Subcutaneous abdominal adipose tissue (tissue), 5 donors: ENCODE measurements at regions not wholly inside any gene's neighbourhood (a gene's known extent, or its start where the extent isn't known, plus 50 kb on each side); places are given as distances from the start of the nearest gene placed in this dataset.

ENCODE experiments used
- H3K27ac ChIP-seq: one replicate; pipeline ENCODE4 v1.7.0; 2013; ENCODE audit warnings: low read depth, mild to moderate bottlenecking, inconsistent platforms, low read length, moderate library complexity
- H3K27me3 ChIP-seq, 5 donors: one replicate each; pipeline ENCODE4 v1.7.0; 2013; ENCODE audit warnings: low read length in 5 of 5, inconsistent platforms in 1 of 5; ENCODE audit not compliant: control insufficient read depth in 5 of 5, insufficient read depth in 4 of 5
- H3K36me3 ChIP-seq, 5 donors: one replicate each; pipeline ENCODE4 v1.7.0; 2013; ENCODE audit warnings: low read length in 5 of 5; ENCODE audit not compliant: control insufficient read depth in 5 of 5, insufficient read depth in 5 of 5
- H3K4me1 ChIP-seq, 5 donors: one replicate each; pipeline ENCODE4 v1.7.0; 2013; ENCODE audit warnings: low read length in 5 of 5, mild to moderate bottlenecking in 3 of 5, moderate library complexity in 1 of 5; ENCODE audit not compliant: control insufficient read depth in 5 of 5, insufficient read depth in 5 of 5
- H3K4me3 ChIP-seq, 5 donors: one replicate each; pipeline ENCODE4 v1.7.0; 2013; ENCODE audit warnings: low read length in 5 of 5, low read depth in 1 of 5
- H3K9ac ChIP-seq, 5 donors: one replicate each; pipeline ENCODE4 v1.7.0; 2013; ENCODE audit warnings: low read length in 5 of 5, mild to moderate bottlenecking in 4 of 5, moderate library complexity in 3 of 5
- H3K9me3 ChIP-seq, 5 donors: one replicate each; pipeline ENCODE4 v1.7.0; 2013; ENCODE audit warnings: low read length in 5 of 5; ENCODE audit not compliant: control insufficient read depth in 5 of 5
- donor health status: healthy.
- donor health status: healthy.
- donor health status: healthy.
- donor health status: healthy.
- donor health status: healthy.

DNA sequence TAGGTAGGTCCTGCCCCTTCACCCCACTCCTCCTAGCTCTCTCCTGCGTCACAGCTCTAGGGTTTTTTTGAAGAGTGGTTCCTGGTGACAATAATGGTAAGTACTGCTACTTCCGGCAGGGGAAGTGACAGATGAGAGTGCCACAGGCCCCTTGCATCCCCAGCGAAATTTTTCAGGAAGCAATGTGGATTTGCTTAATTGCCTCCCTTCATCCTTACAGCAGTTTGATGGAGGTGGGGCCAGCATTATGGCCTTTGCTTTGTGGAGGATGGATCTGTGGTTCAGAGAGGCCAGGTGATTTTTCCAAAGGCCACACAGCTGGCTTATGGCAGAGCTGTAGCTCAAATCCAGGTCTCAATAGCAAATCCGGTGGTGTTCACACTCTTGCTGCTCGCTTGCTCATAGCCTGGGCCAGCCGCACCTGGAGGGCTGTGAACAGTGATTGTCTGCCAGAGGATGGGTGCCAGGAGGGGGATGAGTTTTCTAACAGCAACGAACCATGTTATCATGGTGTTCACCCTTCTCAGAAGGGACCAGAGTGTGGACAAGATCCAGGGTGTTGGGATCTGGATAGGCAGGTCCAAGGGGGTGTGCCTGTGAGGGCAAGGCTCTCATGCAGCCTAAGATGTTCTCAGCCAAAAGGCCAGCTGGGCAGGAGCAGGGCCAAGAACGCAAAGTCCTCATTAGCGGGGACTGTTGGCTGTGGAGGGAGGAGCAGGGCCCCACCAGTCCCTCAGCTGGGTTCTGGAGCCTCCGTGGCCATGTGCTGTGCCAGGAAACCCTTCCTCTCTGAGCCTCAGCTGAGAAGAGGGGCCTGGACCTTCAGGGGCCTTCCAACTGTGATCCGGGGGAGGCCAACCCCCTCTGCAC lies 89.0 kb downstream of the EMX2 start:
- no peak overlapping the region for H3K27ac ChIP-seq
- no peaks in the 10 kb centered on the region for H3K27me3 ChIP-seq
- H3K4me3 ChIP-seq = no peak overlapping the region
- H3K36me3 ChIP-seq = no peaks in the 10 kb centered on the region
- H3K4me1 ChIP-seq = peaks cover 0 to 1% (median 0%) of the 10 kb centered on the region in 5 donors
- no peak overlapping the region for H3K9ac ChIP-seq
- H3K9me3 ChIP-seq = no peaks in the 10 kb centered on the region

DNA sequence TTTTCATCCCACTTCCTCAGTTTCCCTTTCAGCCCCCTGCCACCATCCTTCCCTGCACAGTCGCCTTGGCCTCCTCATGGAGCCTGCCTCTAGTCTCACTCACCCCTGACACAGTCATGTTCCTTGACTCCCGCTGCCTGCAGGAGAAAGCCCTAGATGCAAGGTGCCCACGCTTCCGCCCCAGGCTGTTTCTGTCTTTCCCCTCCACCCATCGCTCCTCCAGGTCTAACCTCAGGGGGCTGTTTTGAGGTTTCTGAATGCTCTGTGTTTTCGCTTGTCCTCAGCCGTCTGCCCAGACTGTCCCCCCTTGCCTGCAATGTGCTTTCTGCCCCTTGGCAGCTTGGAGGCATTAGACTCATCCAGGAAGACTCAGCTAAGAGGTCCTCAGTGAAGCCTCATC lies 89.9 kb downstream of the EMX2 start:
- Histone ChIP-seq H3K27ac (no peak overlapping the region), H3K9ac (no peak overlapping the region), H3K27me3 (no peaks in the 10 kb centered on the region), H3K36me3 (no peaks in the 10 kb centered on the region), H3K4me3 (no peak overlapping the region), H3K4me1 (peaks cover 0 to 1% (median 0%) of the 10 kb centered on the region in 5 donors), H3K9me3 (no peaks in the 10 kb centered on the region)

DNA sequence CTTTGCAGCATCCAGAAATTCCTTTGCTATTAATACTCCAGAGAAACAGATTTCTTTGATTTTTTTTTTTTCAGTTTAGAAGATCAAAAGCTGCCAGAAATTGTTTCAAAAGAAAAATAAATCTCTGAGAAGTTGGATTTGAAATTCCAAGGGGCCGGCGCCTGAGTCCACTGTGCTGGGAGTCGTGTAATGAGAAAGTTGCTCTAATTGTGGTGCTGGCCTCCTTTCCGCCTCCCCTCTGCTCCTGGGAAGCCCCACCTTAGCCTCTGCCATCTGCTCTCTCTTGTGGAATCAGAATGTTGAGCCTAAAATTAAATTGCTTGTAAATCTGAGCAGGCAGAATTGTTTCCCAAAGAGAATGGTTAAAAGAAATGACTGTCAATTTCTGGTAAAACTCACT lies 93.3 kb downstream of the EMX2 start:
- no peak overlapping the region for H3K4me3 ChIP-seq
- no peaks in the 10 kb centered on the region for H3K9me3 ChIP-seq
- H3K27ac ChIP-seq = no peak overlapping the region
- no peak overlapping the region for H3K9ac ChIP-seq
- no peaks in the 10 kb centered on the region for H3K36me3 ChIP-seq
- peaks cover 0 to 1% (median 0%) of the 10 kb centered on the region in 5 donors for H3K4me1 ChIP-seq
- no peaks in the 10 kb centered on the region for H3K27me3 ChIP-seq

DNA sequence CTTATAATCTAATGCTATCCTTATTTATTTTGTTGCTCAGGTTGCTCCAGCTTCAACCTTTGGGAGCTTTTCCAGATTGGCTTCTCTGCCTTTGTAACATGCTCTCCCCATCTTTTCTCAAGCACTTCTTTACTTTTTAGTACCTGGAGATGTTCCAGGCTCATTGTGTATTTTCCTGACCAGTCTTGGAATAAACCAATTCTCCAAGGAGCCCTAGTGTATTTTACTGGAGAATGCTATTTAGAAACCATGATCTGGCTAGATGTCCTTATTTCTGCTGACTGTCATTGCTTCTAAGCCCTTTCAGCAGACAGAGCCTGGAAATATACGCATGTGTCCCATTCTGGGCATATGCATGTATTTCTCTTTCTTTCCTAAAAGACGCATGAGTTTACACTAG lies 95.7 kb downstream of the EMX2 start:
- Histone ChIP-seq H3K9ac (no peak overlapping the region), H3K9me3 (no peaks in the 10 kb centered on the region), H3K4me1 (no peaks in the 10 kb centered on the region), H3K27ac (no peak overlapping the region), H3K36me3 (no peaks in the 10 kb centered on the region), H3K27me3 (no peaks in the 10 kb centered on the region), H3K4me3 (no peak overlapping the region)

DNA sequence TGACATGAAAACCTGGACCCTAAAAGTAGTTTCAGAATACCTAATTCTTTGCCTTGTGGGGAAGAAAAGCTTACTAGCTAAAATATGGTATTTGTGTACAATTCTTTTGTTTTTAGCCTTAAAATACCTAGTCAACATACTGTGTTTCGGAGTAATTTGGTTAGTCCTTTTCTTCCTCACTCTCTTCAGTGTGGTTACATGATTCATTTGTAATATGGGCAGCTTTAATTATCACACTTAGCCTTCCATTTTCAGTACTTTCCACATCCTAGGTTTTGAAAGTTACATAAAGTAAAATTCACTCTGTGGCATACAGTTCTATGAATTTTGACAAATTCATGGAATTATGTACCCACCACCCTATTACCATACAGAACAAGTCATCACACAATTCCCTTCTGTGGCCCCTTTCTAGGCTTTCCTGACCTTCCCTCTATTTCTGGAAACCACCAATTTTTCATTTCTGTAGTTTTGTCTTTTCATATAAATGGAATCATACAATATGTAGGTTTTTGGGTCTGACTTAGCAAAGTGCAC lies 96.2 kb downstream of the EMX2 start:
- Histone ChIP-seq H3K36me3 (no peaks in the 10 kb centered on the region), H3K9me3 (no peaks in the 10 kb centered on the region), H3K4me3 (no peak overlapping the region), H3K9ac (no peak overlapping the region), H3K27ac (no peak overlapping the region), H3K4me1 (no peaks in the 10 kb centered on the region), H3K27me3 (no peaks in the 10 kb centered on the region)

DNA sequence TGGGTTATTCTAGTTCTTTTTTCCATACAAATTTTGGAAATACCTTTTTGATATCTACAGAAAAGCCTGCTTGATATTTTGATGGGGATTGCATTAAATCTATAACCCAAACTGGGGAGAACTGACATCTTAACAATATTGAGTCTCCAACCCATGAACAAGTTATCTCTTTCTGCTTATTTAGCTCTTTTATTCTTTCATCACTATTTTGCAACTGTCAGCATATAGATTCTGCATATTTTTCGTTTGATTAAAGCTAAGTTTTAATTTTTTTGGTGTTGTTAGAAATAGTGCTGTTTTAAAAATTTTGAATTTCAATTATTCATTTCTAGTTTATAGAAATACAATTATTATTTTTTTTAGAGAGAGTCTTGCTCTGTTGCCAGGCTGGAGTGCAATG lies 97.9 kb downstream of the EMX2 start:
- Histone ChIP-seq H3K4me1 (no peaks in the 10 kb centered on the region), H3K27ac (no peak overlapping the region), H3K9me3 (no peaks in the 10 kb centered on the region), H3K9ac (no peak overlapping the region), H3K36me3 (no peaks in the 10 kb centered on the region), H3K27me3 (no peaks in the 10 kb centered on the region), H3K4me3 (no peak overlapping the region)

DNA sequence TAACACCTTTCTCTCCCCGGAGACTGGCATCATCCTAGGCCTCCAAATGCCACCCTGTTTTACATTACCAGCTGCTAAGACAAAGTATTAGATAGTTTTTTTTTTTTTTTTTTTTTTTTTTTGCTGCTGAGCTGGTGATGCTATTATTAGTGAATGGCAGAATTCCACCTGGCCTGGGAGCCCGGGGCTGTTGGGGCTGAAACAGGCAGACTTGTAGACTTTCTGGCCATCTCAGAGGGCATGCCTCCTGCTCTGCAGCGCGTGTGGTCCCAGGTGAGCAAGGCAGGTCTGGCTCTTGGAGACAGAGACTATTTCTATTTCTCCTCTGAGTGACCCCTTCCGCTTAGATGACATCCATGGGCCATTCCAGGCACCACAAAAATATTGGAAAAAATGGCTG lies 104.2 kb downstream of the EMX2 start:
- Histone ChIP-seq H3K4me3 (no peak overlapping the region), H3K27ac (no peak overlapping the region), H3K36me3 (no peaks in the 10 kb centered on the region), H3K27me3 (no peaks in the 10 kb centered on the region), H3K9me3 (peaks cover 0 to 13% (median 4%) of the 10 kb centered on the region in 5 donors), H3K4me1 (no peaks in the 10 kb centered on the region), H3K9ac (no peak overlapping the region)

DNA sequence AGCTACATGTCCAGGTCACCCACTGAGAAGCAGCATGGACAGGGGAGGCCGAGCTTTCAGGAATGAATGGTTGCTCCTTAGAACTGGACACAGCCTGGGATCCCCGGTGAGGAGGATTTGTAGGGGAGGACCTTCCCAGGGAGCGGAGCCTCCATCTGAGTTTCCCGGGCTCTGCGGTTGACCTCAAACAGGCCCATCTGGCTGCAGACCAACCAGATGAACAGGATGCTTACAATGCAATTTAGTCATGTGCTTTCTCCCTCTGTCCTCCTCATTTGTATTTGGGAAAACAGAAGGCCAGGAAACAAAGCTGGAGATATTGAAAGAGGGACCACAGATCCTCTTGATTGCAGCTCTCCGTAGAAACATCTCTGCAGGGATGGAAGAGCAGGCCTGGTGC lies 104.8 kb downstream of the EMX2 start:
- Histone ChIP-seq H3K4me1 (no peaks in the 10 kb centered on the region), H3K36me3 (no peaks in the 10 kb centered on the region), H3K9me3 (peaks cover 0 to 13% (median 4%) of the 10 kb centered on the region in 5 donors), H3K4me3 (no peak overlapping the region), H3K27me3 (no peaks in the 10 kb centered on the region), H3K27ac (no peak overlapping the region), H3K9ac (no peak overlapping the region)

DNA sequence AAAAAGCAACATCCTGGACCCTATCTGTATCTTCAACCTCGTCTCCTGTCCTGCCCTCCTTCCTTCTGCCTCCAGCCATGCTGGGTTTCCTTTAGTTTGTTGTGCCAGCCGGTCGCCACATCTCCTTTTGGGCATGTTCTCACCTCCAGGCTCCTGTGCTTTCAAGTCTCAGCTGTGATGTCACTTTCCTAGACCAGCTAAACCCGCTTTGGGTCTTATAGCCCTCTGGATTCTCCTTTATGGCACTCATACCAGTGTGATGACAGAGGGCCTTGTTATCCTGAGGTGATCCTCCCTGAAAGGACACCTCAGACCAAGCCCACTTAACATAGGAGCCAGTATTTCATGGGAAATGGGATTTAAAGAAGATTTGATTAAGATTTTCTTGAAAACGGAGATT lies 108.6 kb downstream of the EMX2 start:
- Histone ChIP-seq H3K36me3 (no peaks in the 10 kb centered on the region), H3K27ac (no peak overlapping the region), H3K27me3 (peaks cover 0 to 3% (median 0%) of the 10 kb centered on the region in 5 donors), H3K9me3 (peaks cover 6 to 26% (median 13%) of the 10 kb centered on the region in 5 donors), H3K4me1 (no peaks in the 10 kb centered on the region), H3K9ac (no peak overlapping the region), H3K4me3 (no peak overlapping the region)

DNA sequence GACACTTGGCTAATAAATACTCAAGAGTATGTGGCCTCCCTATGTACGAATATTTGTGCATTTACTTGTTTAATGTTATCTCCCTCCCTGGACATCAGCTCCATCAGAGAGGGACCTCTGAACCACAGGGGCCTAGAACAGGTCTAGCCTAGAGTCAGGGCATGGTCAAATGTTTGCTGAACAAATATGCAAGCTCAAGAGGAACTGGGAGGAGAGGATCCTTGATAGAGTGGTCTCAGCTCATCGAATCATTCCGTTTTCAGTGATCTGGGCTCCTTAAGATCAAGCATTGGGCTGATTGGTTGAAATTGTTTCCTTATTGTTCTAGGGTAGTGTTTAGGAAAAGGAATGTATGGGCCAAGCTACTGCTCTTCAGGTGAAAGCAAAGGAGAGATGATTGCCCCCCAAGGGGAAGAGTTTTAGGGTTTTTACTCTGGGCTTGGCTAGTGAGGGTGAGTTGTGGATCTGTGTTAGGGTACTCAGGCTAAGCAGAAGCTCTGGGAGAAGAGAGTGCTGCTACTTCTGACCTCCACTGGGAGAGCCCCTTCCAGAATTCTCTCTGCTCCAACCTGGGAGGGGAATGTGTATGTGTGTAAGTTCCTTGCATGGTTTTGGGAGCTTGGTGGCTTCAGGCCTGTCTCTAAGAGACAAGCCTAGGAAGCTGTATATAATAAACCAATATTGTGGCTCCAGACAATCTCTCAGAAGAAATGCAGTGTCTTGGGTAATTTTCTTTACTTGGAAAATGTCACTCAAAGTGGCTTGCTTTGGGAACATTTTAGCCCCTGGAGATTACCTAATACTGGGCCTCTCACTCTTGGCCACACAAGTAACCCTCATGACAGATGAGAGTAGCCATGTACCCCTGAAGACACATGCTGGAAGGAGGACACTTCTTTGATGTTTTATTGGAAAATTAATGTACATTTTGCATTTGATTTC lies 110.0 kb downstream of the EMX2 start:
- Histone ChIP-seq H3K36me3 (no peaks in the 10 kb centered on the region), H3K4me3 (no peak overlapping the region), H3K4me1 (no peaks in the 10 kb centered on the region), H3K9me3 (peaks cover 6 to 26% (median 13%) of the 10 kb centered on the region in 5 donors), H3K27me3 (peaks cover 0 to 3% (median 0%) of the 10 kb centered on the region in 5 donors), H3K27ac (no peak overlapping the region), H3K9ac (no peak overlapping the region)
